H1 (cell line): ENCODE measurements at regions not wholly inside any gene's neighbourhood (a gene's known extent, or its start where the extent isn't known, plus 50 kb on each side); places are given as distances from the start of the nearest gene placed in this dataset.

Experiments
- CHD2 ChIP-seq: IDR thresholded peaks from 2 replicates; pipeline ENCODE4 v1.6.1; 2012; ENCODE audit warnings: low read length, improper control_type of control experiment

GRCh38 chr18:78849458-78849857, 130.2 kb upstream of the SALL3 start (continued):
- TF ChIP-seq CHD2, result no peak
